Stimulated activated CD4-positive, alpha-beta T cell treated with anti-CD3 and anti-CD28 coated beads, Interleukin-15, amount 100 ng/mL, for 48 hours (primary cell): ENCODE measurements at regions not wholly inside any gene's neighbourhood (a gene's known extent, or its start where the extent isn't known, plus 50 kb on each side); places are given as distances from the start of the nearest gene placed in this dataset.

Source experiments
- DNase-seq, 2 donors: peaks; one replicate each; pipeline ENCODE4 v3.0.0-alpha.2; 2020; ENCODE audit warnings: low read depth in 2 of 2

DNA sequence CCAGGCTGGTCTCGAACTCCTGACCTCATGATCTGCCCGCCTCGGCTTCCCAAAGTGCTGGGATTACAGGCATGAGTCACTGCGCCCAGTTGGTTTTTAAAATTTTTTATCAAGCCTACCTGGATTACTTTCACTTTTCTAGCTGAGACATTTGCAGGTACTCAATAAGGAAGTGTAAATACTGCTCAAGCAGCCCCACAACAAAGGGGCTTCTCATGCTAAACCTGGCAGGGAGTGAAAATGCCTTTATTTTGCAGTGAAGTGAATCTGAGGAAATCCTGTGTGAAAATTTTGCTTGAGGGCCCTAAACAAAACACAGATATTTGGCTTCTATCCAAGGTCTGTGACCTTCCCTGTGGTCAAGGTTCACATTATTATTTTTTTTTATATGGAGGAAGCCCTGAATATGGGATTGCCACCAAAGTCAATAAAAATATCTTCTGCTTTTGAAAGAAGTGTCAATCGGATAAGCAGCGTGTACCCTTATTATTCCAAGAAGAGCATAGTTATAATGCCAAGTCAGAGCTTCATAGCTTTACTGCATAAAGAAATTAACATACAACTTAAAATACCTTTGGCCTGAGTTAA is 481.0 kb downstream of the SH2D1A start:
- no peak for DNase-seq

GRCh38 chrX:124829930-124830329 is 483.6 kb downstream of the SH2D1A start:
- DNase-seq = no peak

DNA sequence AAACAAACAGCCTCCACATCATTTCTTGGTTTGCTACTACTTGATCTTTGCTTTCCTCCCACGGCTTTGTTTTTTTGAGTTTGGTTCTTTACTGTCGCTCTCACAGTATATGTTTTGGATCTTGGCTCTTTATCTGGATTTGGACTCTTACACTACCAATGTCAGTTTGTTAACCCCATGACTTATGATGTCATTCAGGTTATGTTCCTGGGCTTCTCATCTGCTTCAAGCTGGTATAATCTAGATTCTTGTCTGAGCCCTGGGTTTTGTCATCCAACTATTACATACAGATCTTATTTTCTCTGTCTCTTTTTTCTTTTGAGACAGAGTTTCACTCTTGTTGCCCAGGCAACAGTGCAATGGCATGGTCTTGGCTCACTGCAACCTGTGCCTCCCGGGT is 482.9 kb upstream of the TEX13C start:
- no peak for DNase-seq

GRCh38 chrX:124842205-124842604 is 477.5 kb upstream of the TEX13C start:
- DNase-seq = no peak

DNA sequence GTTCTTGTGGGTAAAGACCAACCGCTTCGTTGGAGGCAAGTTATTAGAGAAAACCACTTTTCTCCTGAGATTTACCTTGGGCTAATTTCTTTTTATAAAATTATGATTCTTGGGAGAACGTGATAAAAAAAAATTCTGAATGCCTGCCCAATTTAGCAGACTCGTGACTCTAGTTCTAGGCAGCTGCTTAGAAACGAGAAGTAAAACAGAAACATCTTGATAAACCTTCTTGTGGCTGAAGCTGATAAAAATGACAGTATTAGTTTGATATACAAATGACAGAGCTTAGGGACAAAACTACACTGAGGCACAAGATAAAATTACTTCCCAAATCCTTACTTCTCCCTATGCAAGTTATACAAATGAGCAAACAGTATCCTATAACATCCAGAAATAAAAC is 458.9 kb upstream of the TEX13C start:
- DNase-seq = no peak

GRCh38 chrX:124862301-124862700 is 457.4 kb upstream of the TEX13C start:
- DNase-seq = no peak

DNA sequence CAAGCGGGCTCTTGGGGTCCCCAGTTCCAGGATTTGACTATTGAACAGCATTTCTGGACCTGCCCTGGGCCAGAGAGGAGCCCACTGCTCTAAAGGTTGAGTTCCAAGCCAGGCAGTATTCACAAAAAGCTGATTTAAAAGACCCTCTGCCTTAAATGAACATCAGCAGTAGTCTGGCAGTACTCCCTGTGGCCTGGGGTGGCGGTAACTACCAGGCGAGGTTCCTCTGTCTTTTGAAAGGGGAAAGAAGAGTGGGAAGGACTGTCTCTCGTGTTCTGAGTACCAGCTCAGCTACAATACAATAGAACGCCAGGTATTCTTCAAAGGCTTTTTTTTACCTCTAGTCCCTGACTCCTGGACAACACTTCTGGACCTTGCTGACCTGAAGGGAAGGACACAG is 456.4 kb upstream of the TEX13C start:
- no peak for DNase-seq

DNA sequence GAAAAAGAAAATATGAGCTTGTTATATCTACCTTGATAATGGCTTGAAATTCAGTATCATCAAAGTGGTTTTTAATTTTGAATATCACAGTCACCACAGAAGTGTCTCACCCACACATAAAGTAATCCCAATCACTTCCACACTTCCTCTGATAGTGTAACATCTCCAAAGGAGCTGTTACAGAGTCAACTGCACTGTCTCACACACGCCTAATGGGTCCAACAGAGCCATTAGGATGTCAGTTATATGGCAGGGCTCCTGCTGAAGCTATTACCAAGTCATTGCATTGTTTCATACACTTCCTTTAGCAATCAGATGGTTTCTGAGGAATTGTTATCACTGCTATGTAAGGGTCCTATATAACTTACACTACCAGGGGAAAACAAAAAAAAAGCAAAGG is 432.1 kb upstream of the TEX13C start:
- DNase-seq = no peak

GRCh38 chrX:124895947-124896346 is 423.7 kb upstream of the TEX13C start:
- no peak for DNase-seq

GRCh38 chrX:124902953-124903352 is 416.7 kb upstream of the TEX13C start:
- no peak for DNase-seq

DNA sequence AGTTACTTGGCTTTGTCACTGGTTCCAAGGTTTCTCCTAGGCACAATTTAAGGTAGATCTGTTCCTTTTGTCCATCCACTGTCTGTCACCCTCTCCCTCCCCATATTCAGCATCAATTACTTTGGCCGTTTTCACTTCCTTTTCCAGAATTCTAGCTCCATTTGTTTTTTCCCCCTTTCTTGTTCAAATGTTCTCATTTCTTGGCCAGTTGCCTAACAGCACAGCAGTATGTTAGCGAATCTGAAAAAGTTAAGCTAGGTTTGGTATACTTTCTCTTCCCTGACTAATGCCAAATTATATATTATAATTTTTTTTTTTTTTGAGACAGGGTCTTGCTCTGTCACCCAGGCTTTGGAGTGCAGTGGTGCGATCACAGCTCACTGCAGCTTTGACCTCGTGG is 409.1 kb upstream of the TEX13C start:
- no peak for DNase-seq

- no peak for DNase-seq
Measured at GRCh38 chrX:124917011-124917410, 402.7 kb upstream of the TEX13C start.

GRCh38 chrX:124925681-124926080 is 394.0 kb upstream of the TEX13C start:
- no peak for DNase-seq

GRCh38 chrX:124931241-124931640 is 388.4 kb upstream of the TEX13C start:
- DNase-seq = no peak

DNA sequence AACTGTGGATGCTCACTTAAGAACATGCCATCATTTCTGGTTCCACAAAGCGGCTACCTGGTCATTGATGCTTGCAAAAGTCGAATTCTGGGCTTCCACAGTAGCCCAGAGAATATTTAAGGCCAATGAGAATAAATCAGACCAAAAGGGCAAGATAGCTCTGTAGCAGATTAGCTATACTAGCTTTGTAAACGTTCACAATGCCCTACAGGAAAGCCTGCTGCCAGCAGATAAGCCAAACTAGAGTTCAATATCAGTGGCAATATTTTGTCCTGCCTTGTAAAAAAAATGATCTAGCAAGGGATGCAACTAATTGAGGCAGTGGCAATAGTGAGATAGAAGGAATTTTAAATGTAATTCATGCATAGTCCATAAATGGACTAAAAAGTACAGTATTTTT is 387.7 kb upstream of the TEX13C start:
- no peak for DNase-seq

DNA sequence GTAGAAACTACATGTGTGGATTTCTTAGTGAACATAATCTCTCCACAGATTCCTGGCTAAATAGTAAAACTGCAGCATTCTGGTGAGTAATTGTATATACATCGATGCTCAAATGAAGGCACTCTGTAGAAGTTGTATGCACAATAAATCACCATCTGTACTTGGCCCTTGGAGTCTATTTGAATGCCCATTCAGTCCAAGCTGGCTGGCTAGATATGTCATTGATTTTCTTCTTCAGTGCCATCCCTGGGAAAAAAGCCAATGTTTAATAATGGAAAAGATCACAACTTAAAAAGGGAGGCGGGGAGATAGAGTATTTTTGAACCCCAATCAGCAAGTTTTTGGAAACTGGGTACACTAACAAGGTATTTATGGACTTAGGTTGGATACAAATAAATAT is 381.0 kb upstream of the TEX13C start:
- no peak for DNase-seq

DNA sequence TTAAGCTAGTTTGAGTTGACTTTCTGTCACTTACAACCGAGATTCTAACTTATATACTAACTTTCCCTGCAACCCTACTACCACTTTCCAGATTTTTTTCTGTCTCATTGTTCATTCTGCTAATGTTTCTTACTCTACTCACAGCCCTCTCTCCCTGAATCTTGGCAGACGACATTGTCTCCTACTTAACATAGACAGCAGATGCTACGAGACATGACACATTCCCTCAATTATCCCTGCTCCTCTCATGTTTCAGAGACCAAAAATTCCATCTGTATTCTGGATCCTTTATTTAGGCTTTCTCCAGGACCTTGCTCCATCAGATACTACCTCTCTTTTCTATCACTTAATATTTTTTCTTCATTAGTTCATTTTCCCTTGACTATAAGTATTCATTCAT is 379.1 kb upstream of the TEX13C start:
- DNase-seq = no peak

- no peak for DNase-seq
Measured at GRCh38 chrX:124954402-124954801, 365.3 kb upstream of the TEX13C start.

DNA sequence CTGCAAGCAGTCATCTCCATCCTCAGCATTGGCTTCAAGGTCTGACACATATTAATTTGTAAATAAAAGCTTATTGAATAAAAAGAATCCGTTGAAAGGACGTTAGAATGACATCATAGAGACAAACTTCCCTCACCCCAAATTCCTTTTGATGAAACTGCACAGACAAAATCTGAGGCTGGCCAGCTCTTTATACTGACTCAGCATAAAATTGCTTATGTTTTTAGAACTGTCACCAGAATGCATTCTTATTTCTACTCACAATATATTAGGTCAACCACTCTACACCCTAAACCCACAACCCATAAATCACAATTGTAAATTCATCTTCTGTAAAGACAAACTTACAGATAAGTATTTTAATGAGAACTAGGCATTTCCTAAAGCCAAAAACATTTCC is 359.2 kb upstream of the TEX13C start:
- DNase-seq = no peak

GRCh38 chrX:124963717-124964116 is 356.0 kb upstream of the TEX13C start, which contains the start of gene TENM1:
Gene TENM1, minus strand, starts transcription at chrX:124963817.
- no peak for DNase-seq

GRCh38 chrX:124975456-124975855 is 344.2 kb upstream of the TEX13C start:
- no peak for DNase-seq

- no peak for DNase-seq
Measured at GRCh38 chrX:124981420-124981819, 338.3 kb upstream of the TEX13C start.

GRCh38 chrX:124984140-124984813 is 335.4 kb upstream of the TEX13C start:
- DNase-seq = no peak

DNA sequence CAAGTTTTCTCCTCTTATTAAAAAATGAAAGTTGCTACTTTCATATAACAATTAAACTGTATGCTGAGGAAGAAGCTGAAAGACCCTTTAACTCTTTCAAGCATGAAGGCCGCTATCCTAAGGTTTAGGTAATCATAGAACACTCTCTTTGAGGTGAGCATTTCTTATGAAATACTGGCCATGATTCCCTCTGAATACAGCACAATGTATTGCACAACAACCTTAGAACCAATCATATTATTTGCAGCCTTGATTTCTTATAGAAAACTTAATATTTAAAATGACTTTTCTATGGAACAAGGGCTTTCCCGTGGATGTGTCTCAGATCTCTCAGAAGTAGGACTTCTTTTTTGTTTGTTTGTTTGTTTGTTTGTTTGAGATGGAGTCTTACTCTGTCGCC is 333.4 kb upstream of the TEX13C start:
- DNase-seq = no peak
